ENCODE measurements at regions not wholly inside any gene's neighbourhood (a gene's known extent, or its start where the extent isn't known, plus 50 kb on each side); places are given as distances from the start of the nearest gene placed in this dataset.

DNA sequence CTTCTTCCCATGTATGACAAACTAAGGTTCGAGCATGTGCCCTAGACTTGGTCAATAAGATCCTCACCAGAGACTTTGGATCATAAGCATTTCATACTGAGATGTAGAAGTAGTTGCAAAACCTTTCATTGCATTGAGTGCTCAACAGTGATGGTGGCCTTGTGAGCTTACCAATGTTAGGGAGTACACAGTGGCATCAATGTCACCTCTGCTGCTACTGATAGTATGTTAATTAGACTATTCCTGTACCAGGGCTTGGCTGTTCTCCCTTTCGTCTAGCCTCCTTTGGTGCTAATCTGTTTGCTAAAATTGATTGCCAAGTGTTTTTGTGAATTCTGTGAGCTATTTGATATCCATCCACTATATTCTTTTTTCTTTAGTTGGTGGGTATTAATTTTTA is 264.5 kb upstream of the SEMA3C start:
- TF ChIP-seq SP1 (IDR thresholded peaks at IDR 0.05) (no peak), FOXM1 (IDR thresholded peaks at IDR 0.05; ENCODE audit: borderline replicate concordance) (no peak), BHLHE40 (IDR thresholded peaks at IDR 0.05; ENCODE audit: borderline replicate concordance) (no peak), ZNF384 (IDR thresholded peaks at IDR 0.05) (no peak), L3MBTL2 (conservative IDR thresholded peaks at IDR 0.05) (no peak), ARNT (IDR thresholded peaks at IDR 0.05) (no peak), LEF1 (IDR thresholded peaks at IDR 0.05; ENCODE audit: borderline replicate concordance) (no peak), FOXK2 (IDR thresholded peaks at IDR 0.05) (no peak), TARDBP (IDR thresholded peaks at IDR 0.05) (no peak), FOXA1 (IDR thresholded peaks at IDR 0.05) (no peak), SUZ12 (IDR thresholded peaks at IDR 0.05) (no peak), NFRKB (IDR thresholded peaks at IDR 0.05) (no peak), ELF4 (IDR thresholded peaks at IDR 0.05) (no peak)
- TF ChIP-seq, protein P1, sequence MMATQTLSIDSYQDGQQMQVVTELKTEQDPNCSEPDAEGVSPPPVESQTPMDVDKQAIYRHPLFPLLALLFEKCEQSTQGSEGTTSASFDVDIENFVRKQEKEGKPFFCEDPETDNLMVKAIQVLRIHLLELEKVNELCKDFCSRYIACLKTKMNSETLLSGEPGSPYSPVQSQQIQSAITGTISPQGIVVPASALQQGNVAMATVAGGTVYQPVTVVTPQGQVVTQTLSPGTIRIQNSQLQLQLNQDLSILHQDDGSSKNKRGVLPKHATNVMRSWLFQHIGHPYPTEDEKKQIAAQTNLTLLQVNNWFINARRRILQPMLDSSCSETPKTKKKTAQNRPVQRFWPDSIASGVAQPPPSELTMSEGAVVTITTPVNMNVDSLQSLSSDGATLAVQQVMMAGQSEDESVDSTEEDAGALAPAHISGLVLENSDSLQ (IDR thresholded peaks at IDR 0.05), result no peak

Measured in HEK293T (cell line).